Inflammatory macrophage treated with lipopolysaccharide for 1 hour (primary cell): ENCODE measurements at regions not wholly inside any gene's neighbourhood (a gene's known extent, or its start where the extent isn't known, plus 50 kb on each side); places are given as distances from the start of the nearest gene placed in this dataset.
"Not testable (repeated sequence)": the region's sequence is repeated elsewhere in the genome, so short reads cannot be mapped to it uniquely, and the experiment has no call there.

ENCODE experiments used
- DNase-seq, 2 donors: peaks; one replicate each; pipeline ENCODE4 v3.0.0-alpha.2; 2020 to 2022

GRCh38 chr7:115789901-115790300 lies 240.7 kb downstream of the TFEC start:
- no peak for DNase-seq

GRCh38 chr7:115789473-115789872 lies 241.1 kb downstream of the TFEC start:
- DNase-seq, result not testable (repeated sequence)

GRCh38 chr7:115782696-115783490 lies 247.7 kb downstream of the TFEC start:
- no peak for DNase-seq

- DNase-seq, result no peak
Observed at GRCh38 chr7:115779561-115779960, 251.0 kb downstream of the TFEC start.

GRCh38 chr7:115775981-115776380 lies 254.6 kb downstream of the TFEC start:
- DNase-seq, result no peak

GRCh38 chr7:115763347-115763746 lies 267.2 kb downstream of the TFEC start:
- no peak for DNase-seq

GRCh38 chr7:115758025-115758424 lies 272.5 kb downstream of the TFEC start:
- no peak for DNase-seq

- DNase-seq, result no peak
Observed at GRCh38 chr7:115754226-115754625, 276.3 kb downstream of the TFEC start.

- DNase-seq, result no peak
Observed at GRCh38 chr7:115749924-115750323, 280.6 kb downstream of the TFEC start.

- DNase-seq, result no peak
Observed at GRCh38 chr7:115748123-115748738, 282.3 kb downstream of the TFEC start.

- DNase-seq, result no peak
Observed at GRCh38 chr7:115747174-115747573, 283.4 kb downstream of the TFEC start.

- no peak for DNase-seq
Observed at GRCh38 chr7:115740043-115740442, 290.5 kb downstream of the TFEC start.

GRCh38 chr7:115734641-115735040 lies 295.9 kb downstream of the TFEC start:
- no peak for DNase-seq

GRCh38 chr7:115731796-115732471 lies 298.6 kb downstream of the TFEC start:
- DNase-seq, result no peak

- DNase-seq, result no peak
Observed at GRCh38 chr7:115728518-115728917, 302.0 kb downstream of the TFEC start.

- DNase-seq, result no peak
Observed at GRCh38 chr7:115724400-115725056, 306.0 kb downstream of the TFEC start.

- DNase-seq, result no peak
Observed at GRCh38 chr7:115722302-115722977, 308.1 kb downstream of the TFEC start.

- DNase-seq, result no peak
Observed at GRCh38 chr7:115721293-115722217, 309.0 kb downstream of the TFEC start.

- no peak for DNase-seq
Observed at GRCh38 chr7:115719963-115720362, 310.6 kb downstream of the TFEC start.

GRCh38 chr7:115709664-115710063 lies 320.9 kb downstream of the TFEC start:
- no peak for DNase-seq

GRCh38 chr7:115708013-115708341 lies 322.6 kb downstream of the TFEC start:
- no peak for DNase-seq
